H1 (cell line): ENCODE measurements at regions not wholly inside any gene's neighbourhood (a gene's known extent, or its start where the extent isn't known, plus 50 kb on each side); places are given as distances from the start of the nearest gene placed in this dataset.

Source experiments
- CHD1 ChIP-seq: IDR thresholded peaks from 2 replicates; pipeline ENCODE4 v1.6.1; 2012; ENCODE audit warnings: low read depth, low read length, improper control_type of control experiment
- KDM5A ChIP-seq: fragments of 200-600 bp; IDR thresholded peaks from 2 replicates; pipeline ENCODE4 v1.7.1; 2012; ENCODE audit warnings: mild to moderate bottlenecking, low read length, inconsistent platforms, mixed read lengths
- SP2 ChIP-seq: IDR thresholded peaks from 2 replicates; pipeline ENCODE4 v1.6.1; 2012; ENCODE audit warnings: mild to moderate bottlenecking, low read length, inconsistent platforms
- SP4 ChIP-seq: IDR thresholded peaks from 2 replicates; pipeline ENCODE4 v1.6.1; 2012; ENCODE audit warnings: low read length, inconsistent platforms
- ZNF274 ChIP-seq: IDR thresholded peaks from 2 replicates; pipeline ENCODE4 v1.7.0; 2012; ENCODE audit warnings: low read length, borderline replicate concordance; ENCODE audit errors: extremely low read depth
- TF ChIP-seq, protein P1 (sequence below): IDR thresholded peaks from 2 replicates; pipeline ENCODE4 v1.6.1; 2012; ENCODE audit warnings: inconsistent platforms

GRCh38 chr10:8331896-8332729 lies 277.6 kb downstream of the GATA3 start (continued):
- TF ChIP-seq SP4 (no peak), ZNF274 (no peak), SP2 (no peak), KDM5A (no peak), CHD1 (no peak)
- TF ChIP-seq, protein P1, sequence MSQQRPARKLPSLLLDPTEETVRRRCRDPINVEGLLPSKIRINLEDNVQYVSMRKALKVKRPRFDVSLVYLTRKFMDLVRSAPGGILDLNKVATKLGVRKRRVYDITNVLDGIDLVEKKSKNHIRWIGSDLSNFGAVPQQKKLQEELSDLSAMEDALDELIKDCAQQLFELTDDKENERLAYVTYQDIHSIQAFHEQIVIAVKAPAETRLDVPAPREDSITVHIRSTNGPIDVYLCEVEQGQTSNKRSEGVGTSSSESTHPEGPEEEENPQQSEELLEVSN, result peak; percentile 7; the same call in 1 of the 2 replicates
- TF ChIP-seq, all 59 proteins: peak for 7
